T-helper 17 cell (primary cell): ENCODE measurements at regions not wholly inside any gene's neighbourhood (a gene's known extent, or its start where the extent isn't known, plus 50 kb on each side); places are given as distances from the start of the nearest gene placed in this dataset.
A peak's percentile ranks its signal among the peaks of the same experiment; 100 is the strongest.

ENCODE experiments used
- ATAC-seq: fragments of 150-1000 bp; cut with Tn5 transposase; 2 replicates; pipeline ENCODE4 v1.10.0; 2021; ENCODE audit warnings: mild to moderate bottlenecking, moderate library complexity
- DNase-seq, 3 donors: peaks; one replicate each; pipeline versions ENCODE4 v3.0.0 to v3.0.0-alpha.2; 2020 to 2021
- H3K9me3 ChIP-seq: one replicate; pipeline ENCODE4 v1.7.0; 2013; ENCODE audit warnings: low read length, mild to moderate bottlenecking; ENCODE audit not compliant: control insufficient read depth, poor library complexity, severe bottlenecking
- H3K27ac Mint-ChIP-seq: one replicate; pipeline ENCODE4 v1.8.0; 2022; ENCODE audit warnings: mild to moderate bottlenecking, moderate library complexity, mixed read lengths
- H3K27me3 Mint-ChIP-seq: one replicate; pipeline ENCODE4 v1.8.0; 2022; ENCODE audit warnings: mixed read lengths
- H3K36me3 Mint-ChIP-seq: one replicate; pipeline ENCODE4 v1.8.0; 2022; ENCODE audit warnings: low read depth, mixed read lengths
- H3K4me1 Mint-ChIP-seq: one replicate; pipeline ENCODE4 v1.8.0; 2022; ENCODE audit warnings: mild to moderate bottlenecking, mixed read lengths
- H3K4me3 Mint-ChIP-seq: one replicate; pipeline ENCODE4 v1.8.0; 2022; ENCODE audit warnings: mild to moderate bottlenecking, moderate library complexity, mixed read lengths

GRCh38 chr12:92518071-92518470, 184.7 kb upstream of the PLEKHG7 start:
- DNase-seq (no peak), ATAC-seq (no peak)
- Mint-ChIP-seq H3K27me3 (no peaks in the 10 kb centered on the region), H3K4me1 (peaks cover 6% of the 10 kb centered on the region), H3K36me3 (peaks cover 3% of the 10 kb centered on the region), H3K27ac (no peak overlapping the region), H3K4me3 (no peak overlapping the region)
- H3K9me3 ChIP-seq, result no peaks in the 10 kb centered on the region

- Mint-ChIP-seq H3K4me1 (peaks cover 6% of the 10 kb centered on the region), H3K36me3 (peaks cover 3% of the 10 kb centered on the region), H3K27me3 (no peaks in the 10 kb centered on the region), H3K27ac (no peak overlapping the region), H3K4me3 (no peak overlapping the region)
- no peaks in the 10 kb centered on the region for H3K9me3 ChIP-seq
- ATAC-seq (no peak), DNase-seq (no peak)
Observed at GRCh38 chr12:92516277-92516600, 186.6 kb upstream of the PLEKHG7 start.

- Mint-ChIP-seq H3K4me3 (no peak overlapping the region), H3K4me1 (no peaks in the 10 kb centered on the region), H3K27ac (no peak overlapping the region), H3K27me3 (no peaks in the 10 kb centered on the region), H3K36me3 (no peaks in the 10 kb centered on the region)
- H3K9me3 ChIP-seq, result no peaks in the 10 kb centered on the region
- ATAC-seq, result no peak
- no peak for DNase-seq
Observed at GRCh38 chr12:92513231-92513730, 189.5 kb upstream of the PLEKHG7 start.

GRCh38 chr12:92511786-92512185, 191.0 kb upstream of the PLEKHG7 start:
- no peak for DNase-seq
- no peaks in the 10 kb centered on the region for H3K36me3 Mint-ChIP-seq
- H3K27ac Mint-ChIP-seq, result no peak overlapping the region
- H3K27me3 Mint-ChIP-seq, result no peaks in the 10 kb centered on the region
- no peaks in the 10 kb centered on the region for H3K9me3 ChIP-seq
- ATAC-seq, result no peak
- H3K4me3 Mint-ChIP-seq, result no peak overlapping the region
- no peaks in the 10 kb centered on the region for H3K4me1 Mint-ChIP-seq

GRCh38 chr12:92509156-92509738, 193.5 kb upstream of the PLEKHG7 start:
- DNase-seq, result no peak
- Mint-ChIP-seq H3K4me3 (no peak overlapping the region), H3K27me3 (no peaks in the 10 kb centered on the region), H3K36me3 (peaks cover 2% of the 10 kb centered on the region), H3K4me1 (peaks cover 12% of the 10 kb centered on the region), H3K27ac (no peak overlapping the region)
- no peak for ATAC-seq
- no peaks in the 10 kb centered on the region for H3K9me3 ChIP-seq

GRCh38 chr12:92506891-92507290, 195.9 kb upstream of the PLEKHG7 start:
- H3K36me3 Mint-ChIP-seq, result peaks cover 2% of the 10 kb centered on the region
- no peak overlapping the region for H3K4me3 Mint-ChIP-seq
- DNase-seq (no peak), ATAC-seq (no peak)
- peak overlapping the region; percentile 95 for H3K27ac Mint-ChIP-seq
- peaks cover 17% of the 10 kb centered on the region for H3K4me1 Mint-ChIP-seq
- no peaks in the 10 kb centered on the region for H3K9me3 ChIP-seq
- H3K27me3 Mint-ChIP-seq, result no peaks in the 10 kb centered on the region

GRCh38 chr12:92506460-92506859, 196.3 kb upstream of the PLEKHG7 start:
- peak overlapping the region; percentile 95 for H3K27ac Mint-ChIP-seq
- peaks cover 2% of the 10 kb centered on the region for H3K36me3 Mint-ChIP-seq
- H3K27me3 Mint-ChIP-seq, result no peaks in the 10 kb centered on the region
- H3K9me3 ChIP-seq, result no peaks in the 10 kb centered on the region
- DNase-seq, result no peak
- peak overlapping the region; percentile 91 for H3K4me3 Mint-ChIP-seq
- H3K4me1 Mint-ChIP-seq, result peaks cover 19% of the 10 kb centered on the region
- ATAC-seq, result no peak

GRCh38 chr12:92505254-92506231, 197.2 kb upstream of the PLEKHG7 start:
- peak in 2 of 3 donors; percentile 6 to 11 for DNase-seq
- peak overlapping the region; percentile 95 for H3K27ac Mint-ChIP-seq
- ATAC-seq, result peak; percentile 76
- peaks cover 2% of the 10 kb centered on the region for H3K36me3 Mint-ChIP-seq
- no peaks in the 10 kb centered on the region for H3K27me3 Mint-ChIP-seq
- peaks cover 19% of the 10 kb centered on the region for H3K4me1 Mint-ChIP-seq
- H3K9me3 ChIP-seq, result no peaks in the 10 kb centered on the region
- H3K4me3 Mint-ChIP-seq, result peak overlapping the region; percentile 91

- H3K4me1 Mint-ChIP-seq, result peaks cover 19% of the 10 kb centered on the region
- no peak overlapping the region for H3K4me3 Mint-ChIP-seq
- DNase-seq (no peak), ATAC-seq (no peak)
- peak overlapping the region; percentile 45 for H3K27ac Mint-ChIP-seq
- H3K27me3 Mint-ChIP-seq, result no peaks in the 10 kb centered on the region
- H3K36me3 Mint-ChIP-seq, result peaks cover 2% of the 10 kb centered on the region
- H3K9me3 ChIP-seq, result no peaks in the 10 kb centered on the region
Observed at GRCh38 chr12:92504594-92504981, 198.2 kb upstream of the PLEKHG7 start.

- peaks cover 2% of the 10 kb centered on the region for H3K36me3 Mint-ChIP-seq
- H3K4me3 Mint-ChIP-seq, result peak overlapping the region; percentile 1
- peak overlapping the region; percentile 45 for H3K27ac Mint-ChIP-seq
- no peaks in the 10 kb centered on the region for H3K9me3 ChIP-seq
- ATAC-seq (no peak), DNase-seq (no peak)
- H3K27me3 Mint-ChIP-seq, result no peaks in the 10 kb centered on the region
- H3K4me1 Mint-ChIP-seq, result peaks cover 19% of the 10 kb centered on the region
Observed at GRCh38 chr12:92503971-92504593, 198.7 kb upstream of the PLEKHG7 start.

- no peak for ATAC-seq
- peak overlapping the region; percentile 1 for H3K4me3 Mint-ChIP-seq
- peaks cover 2% of the 10 kb centered on the region for H3K36me3 Mint-ChIP-seq
- H3K27me3 Mint-ChIP-seq, result no peaks in the 10 kb centered on the region
- peaks cover 19% of the 10 kb centered on the region for H3K4me1 Mint-ChIP-seq
- peak overlapping the region; percentile 45 for H3K27ac Mint-ChIP-seq
- DNase-seq, result no peak
- H3K9me3 ChIP-seq, result no peaks in the 10 kb centered on the region
Observed at GRCh38 chr12:92503029-92503931, 199.5 kb upstream of the PLEKHG7 start.

- no peaks in the 10 kb centered on the region for H3K9me3 ChIP-seq
- no peak for DNase-seq
- Mint-ChIP-seq H3K36me3 (peaks cover 2% of the 10 kb centered on the region), H3K27me3 (no peaks in the 10 kb centered on the region), H3K4me3 (no peak overlapping the region), H3K27ac (peak overlapping the region; percentile 45), H3K4me1 (peaks cover 19% of the 10 kb centered on the region)
- peak; percentile 36 for ATAC-seq
Observed at GRCh38 chr12:92502417-92503028, 200.3 kb upstream of the PLEKHG7 start.
